ENCODE measurements at regions not wholly inside any gene's neighbourhood (a gene's known extent, or its start where the extent isn't known, plus 50 kb on each side); places are given as distances from the start of the nearest gene placed in this dataset.

GRCh38 chr17:34874478-34874877 lies 86.8 kb downstream of the CCT6B start:
- DNase-seq (ENCODE audit: low read depth) = no peak
- TF ChIP-seq CTCF (IDR thresholded peaks at IDR 0.05; ENCODE audit: insufficient read depth, low read depth, low read length, missing control alignments) = no peak
- no peak overlapping the region for H3K4me3 ChIP-seq (ENCODE audit: low read length)

GRCh38 chr17:34872640-34873039 lies 88.6 kb downstream of the CCT6B start:
- no peak for DNase-seq (ENCODE audit: low read depth)
- no peak overlapping the region for H3K4me3 ChIP-seq (ENCODE audit: low read length)
- no peak for TF ChIP-seq CTCF (IDR thresholded peaks at IDR 0.05; ENCODE audit: insufficient read depth, low read depth, low read length, missing control alignments)

GRCh38 chr17:34869641-34870040 lies 91.6 kb downstream of the CCT6B start:
- DNase-seq (ENCODE audit: low read depth) = no peak
- H3K4me3 ChIP-seq (ENCODE audit: low read length) = no peak overlapping the region
- TF ChIP-seq CTCF (IDR thresholded peaks at IDR 0.05; ENCODE audit: insufficient read depth, low read depth, low read length, missing control alignments) = no peak

GRCh38 chr17:34865716-34866115 lies 95.5 kb downstream of the CCT6B start:
- DNase-seq (ENCODE audit: low read depth) = no peak
- TF ChIP-seq CTCF (IDR thresholded peaks at IDR 0.05; ENCODE audit: insufficient read depth, low read depth, low read length, missing control alignments) = no peak

DNA sequence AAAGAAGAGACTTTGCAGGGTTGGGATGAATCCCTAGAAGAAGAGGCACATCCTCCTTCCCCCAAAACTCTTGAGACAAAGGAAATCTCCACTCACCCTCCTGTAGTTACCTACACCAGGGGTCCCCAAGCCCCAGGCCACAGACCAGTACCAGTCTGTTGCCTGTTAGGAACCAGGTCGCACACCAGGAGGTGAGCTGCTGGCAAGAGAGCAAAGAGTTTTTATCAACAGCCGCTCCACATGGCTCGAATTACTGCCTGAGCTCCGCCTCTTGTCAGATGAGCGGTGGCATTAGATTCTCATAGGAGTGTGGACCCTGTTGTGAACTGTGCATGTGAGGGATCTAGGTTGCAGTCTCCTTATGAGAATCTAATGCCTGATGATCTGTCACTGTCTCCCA lies 98.9 kb downstream of the CCT6B start:
- TF ChIP-seq CTCF (IDR thresholded peaks at IDR 0.05; ENCODE audit: insufficient read depth, low read depth, low read length, missing control alignments) = no peak
- no peak for DNase-seq (ENCODE audit: low read depth)
- no peak overlapping the region for H3K4me3 ChIP-seq (ENCODE audit: low read length)

More at GRCh38 chr17:34865716-34866115, 95.5 kb downstream of the CCT6B start:
- no peak overlapping the region for H3K4me3 ChIP-seq (ENCODE audit: low read length)

- TF ChIP-seq CTCF (IDR thresholded peaks at IDR 0.05; ENCODE audit: insufficient read depth, low read depth, low read length, missing control alignments) = no peak
- H3K4me3 ChIP-seq (ENCODE audit: low read length) = no peak overlapping the region
- no peak for DNase-seq (ENCODE audit: low read depth)
Observed at GRCh38 chr17:34861864-34862263, 99.4 kb downstream of the CCT6B start.

GRCh38 chr17:34859652-34860051 lies 101.6 kb downstream of the CCT6B start:
- no peak for TF ChIP-seq CTCF (IDR thresholded peaks at IDR 0.05; ENCODE audit: insufficient read depth, low read depth, low read length, missing control alignments)
- no peak overlapping the region for H3K4me3 ChIP-seq (ENCODE audit: low read length)
- no peak for DNase-seq (ENCODE audit: low read depth)
